Activated gamma-delta T cell (primary cell): ENCODE measurements at regions not wholly inside any gene's neighbourhood (a gene's known extent, or its start where the extent isn't known, plus 50 kb on each side); places are given as distances from the start of the nearest gene placed in this dataset.
"Not testable (repeated sequence)": the region's sequence is repeated elsewhere in the genome, so short reads cannot be mapped to it uniquely, and the experiment has no call there.

Experiments
- DNase-seq: peaks from one replicate; lab custom pipeline; 2025; lab: John Stamatoyannopoulos, UW

- DNase-seq: no peak
Measured at GRCh38 chr3:18189282-18190050, 235.7 kb downstream of the SATB1 start.

GRCh38 chr3:18188491-18188890, 236.6 kb downstream of the SATB1 start:
- no peak for DNase-seq

DNA sequence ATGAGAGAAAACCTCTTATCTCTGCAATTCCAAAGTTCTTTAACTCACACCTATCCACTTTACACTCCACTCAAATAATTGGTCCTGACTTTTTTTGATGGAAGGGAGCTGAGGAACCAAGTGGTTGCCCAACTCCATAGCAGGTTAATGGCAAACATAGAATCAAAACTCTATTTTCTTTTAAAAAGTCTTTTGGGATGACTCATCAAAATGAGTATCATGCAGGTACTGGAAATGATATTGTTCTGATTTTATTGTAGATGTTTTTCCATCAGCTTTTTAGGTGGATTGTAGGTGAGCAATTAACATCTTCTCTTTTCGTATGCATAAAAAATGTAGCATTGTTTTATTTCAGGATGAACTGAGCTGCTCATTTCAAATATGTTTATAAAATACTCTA, 239.5 kb downstream of the SATB1 start:
- DNase-seq: no peak

DNA sequence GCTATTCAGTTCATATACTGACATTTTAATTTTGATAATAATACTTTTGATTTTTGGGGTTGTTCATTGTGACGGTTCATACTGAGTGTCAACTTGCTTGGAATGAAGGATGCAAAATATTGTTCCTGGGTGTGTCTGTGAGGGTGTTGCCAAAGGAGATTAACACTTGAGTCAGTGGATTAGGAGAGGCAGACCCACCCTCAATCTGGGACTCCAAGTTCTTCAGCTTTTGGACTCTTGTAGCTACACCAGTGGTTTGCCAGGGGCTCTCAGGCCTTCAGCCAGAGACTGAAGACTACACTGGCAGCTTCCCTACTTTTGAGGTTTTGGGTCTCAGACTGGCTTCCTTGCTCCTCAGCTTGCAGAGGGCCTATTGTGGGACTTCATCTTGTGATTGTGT, 242.2 kb downstream of the SATB1 start:
- DNase-seq: not testable (repeated sequence)

DNA sequence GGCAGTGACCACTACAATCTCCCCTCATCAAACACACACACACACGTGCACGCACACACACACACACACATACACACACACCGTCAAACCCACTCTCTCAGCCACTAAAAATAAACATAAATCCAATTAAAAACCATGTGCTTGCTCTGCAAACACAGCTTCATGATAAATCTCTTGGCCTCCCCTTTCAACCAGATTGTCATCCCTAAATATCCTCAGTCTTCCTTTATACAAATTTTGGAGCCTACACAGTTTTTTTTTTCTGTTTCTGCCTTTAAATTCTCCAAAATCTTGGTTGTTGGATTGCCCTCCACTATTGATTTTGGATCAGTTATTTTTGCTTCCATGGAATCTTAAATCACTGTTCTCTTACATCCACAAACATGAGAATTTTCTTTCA, 245.6 kb downstream of the SATB1 start:
- DNase-seq: no peak

DNA sequence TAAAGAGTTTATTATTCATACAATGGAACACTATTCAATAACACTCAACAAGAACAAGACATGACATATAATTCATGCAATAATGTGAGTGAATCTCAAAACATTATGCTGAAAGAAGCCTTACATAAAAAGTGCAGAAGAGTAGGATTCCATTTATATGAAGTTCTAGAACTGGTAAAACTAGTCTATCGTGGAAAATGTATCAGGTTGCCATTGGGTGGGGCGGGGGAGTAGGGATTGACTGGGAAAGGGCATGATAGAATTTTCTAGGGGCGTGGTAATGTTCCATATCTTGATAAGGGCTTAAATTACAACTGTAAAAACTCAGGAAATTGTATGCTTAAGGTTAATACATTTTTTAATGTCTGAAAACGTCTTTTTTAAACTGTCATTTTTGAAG, 247.9 kb downstream of the SATB1 start:
- no peak for DNase-seq

- DNase-seq: not testable (repeated sequence)
Measured at GRCh38 chr3:18173891-18174290, 251.2 kb downstream of the SATB1 start.

- DNase-seq: no peak
Measured at GRCh38 chr3:18159681-18160080, 265.5 kb downstream of the SATB1 start.

DNA sequence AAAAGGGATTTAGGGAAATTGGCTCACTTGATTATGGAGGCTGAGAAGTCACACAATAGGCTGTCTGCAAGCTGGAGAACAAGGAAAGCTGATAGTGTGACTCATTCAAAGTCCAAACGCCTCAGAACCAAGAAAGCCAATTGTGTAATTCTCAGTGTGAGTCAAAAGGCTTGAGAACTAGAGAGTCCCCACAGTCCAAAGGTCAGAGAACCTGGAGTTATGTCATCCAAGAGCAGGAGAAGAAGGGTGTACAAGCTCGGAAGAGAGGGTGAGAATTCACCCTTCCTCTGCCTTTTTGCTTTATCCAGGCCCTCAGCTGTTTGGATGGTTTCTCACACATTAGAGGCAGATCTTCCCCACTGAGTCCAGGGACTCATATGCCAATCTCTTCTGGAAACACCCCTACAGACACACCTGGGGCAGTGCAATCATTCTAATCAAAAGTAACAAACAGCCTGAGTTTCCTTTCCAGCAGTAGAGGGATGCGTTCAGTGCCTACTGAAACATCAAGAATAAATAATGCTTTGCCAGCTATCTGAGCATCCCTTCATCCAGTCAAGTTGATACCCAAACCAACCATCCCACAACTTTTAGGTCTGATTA, 271.5 kb downstream of the SATB1 start:
- no peak for DNase-seq

GRCh38 chr3:18151199-18151598, 273.9 kb downstream of the SATB1 start:
- DNase-seq: no peak

DNA sequence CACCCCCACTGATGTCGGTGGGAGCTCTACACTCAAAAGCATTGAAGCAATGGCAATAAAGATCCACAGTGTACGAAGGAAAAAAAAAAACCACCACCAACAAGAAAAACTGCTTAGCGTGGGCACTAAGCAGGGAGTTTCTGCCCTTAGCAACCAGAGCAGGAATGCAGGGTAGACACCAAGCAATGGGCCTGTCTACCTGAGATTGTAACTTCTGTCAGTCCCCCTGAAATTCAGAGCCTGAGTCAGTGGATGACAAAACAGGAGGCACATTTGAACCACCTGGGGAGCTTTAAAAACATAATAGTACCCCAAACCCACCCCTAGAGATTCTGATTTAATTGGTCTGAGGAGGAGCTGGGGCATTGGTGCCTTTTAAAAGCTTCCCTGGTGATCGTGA, 275.2 kb downstream of the SATB1 start:
- DNase-seq: no peak

DNA sequence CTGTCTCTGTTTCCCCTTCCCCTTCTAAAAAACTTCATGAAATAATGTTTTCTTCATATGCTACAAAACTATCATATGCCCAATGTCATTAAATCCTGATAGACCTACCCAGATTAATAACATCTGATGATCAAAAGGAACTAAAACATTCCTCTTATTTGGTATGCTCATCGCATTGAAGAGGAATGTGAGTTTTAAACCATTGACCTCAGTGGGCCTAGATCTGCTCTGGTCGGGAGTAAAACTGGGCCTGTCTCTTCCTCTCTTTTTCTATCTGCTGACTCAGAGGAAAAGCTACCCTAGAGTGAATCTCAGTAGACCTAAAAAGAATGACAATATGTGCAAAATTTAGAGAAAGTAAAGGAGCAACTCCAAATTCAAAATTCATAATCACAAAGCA, 275.8 kb downstream of the SATB1 start:
- DNase-seq: no peak

DNA sequence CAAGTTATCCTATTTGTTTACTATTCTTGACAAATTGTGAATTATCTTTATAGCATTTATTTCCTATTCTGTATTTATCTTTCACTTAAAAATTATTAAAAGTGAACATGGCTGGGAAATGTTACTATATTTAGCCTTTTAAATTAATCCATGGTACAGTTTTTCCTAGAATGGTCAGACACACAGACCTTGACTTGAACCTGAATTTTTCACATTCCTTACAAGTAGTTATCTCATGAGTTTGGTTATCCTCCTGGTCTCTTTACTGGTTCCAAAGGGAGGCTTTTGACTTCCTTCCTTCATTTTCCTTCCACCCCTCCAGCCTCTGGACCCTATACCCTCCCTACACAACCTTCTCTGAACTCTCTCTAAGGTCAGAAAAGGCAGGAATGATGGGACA, 280.6 kb downstream of the SATB1 start:
- DNase-seq: no peak

DNA sequence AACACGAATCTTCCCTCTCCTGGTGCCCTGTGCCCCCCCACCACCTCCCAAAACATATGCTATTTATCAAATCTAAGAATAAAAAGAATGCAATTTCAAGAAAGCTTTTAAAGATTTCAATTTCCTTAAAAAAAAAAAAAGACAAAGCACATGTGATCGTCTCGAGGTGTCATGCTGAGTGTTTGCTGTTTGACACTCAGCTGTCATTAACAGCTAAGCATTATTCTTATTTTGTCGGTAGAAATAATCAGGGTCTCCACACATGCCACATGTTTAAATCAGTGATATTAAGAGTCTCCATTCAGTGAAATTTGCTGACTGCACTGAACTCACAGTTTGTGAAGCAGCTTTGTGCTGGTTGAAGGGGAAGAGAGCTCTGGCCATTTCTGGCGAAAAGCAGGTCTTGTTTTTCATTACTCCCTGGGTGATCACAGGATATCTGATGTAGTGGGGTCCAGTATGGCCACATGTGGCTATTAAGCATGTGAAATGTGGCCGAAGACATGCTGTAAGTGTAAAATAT, 281.8 kb downstream of the SATB1 start:
- no peak for DNase-seq

- DNase-seq: no peak
Measured at GRCh38 chr3:18137958-18138357, 287.2 kb downstream of the SATB1 start.

DNA sequence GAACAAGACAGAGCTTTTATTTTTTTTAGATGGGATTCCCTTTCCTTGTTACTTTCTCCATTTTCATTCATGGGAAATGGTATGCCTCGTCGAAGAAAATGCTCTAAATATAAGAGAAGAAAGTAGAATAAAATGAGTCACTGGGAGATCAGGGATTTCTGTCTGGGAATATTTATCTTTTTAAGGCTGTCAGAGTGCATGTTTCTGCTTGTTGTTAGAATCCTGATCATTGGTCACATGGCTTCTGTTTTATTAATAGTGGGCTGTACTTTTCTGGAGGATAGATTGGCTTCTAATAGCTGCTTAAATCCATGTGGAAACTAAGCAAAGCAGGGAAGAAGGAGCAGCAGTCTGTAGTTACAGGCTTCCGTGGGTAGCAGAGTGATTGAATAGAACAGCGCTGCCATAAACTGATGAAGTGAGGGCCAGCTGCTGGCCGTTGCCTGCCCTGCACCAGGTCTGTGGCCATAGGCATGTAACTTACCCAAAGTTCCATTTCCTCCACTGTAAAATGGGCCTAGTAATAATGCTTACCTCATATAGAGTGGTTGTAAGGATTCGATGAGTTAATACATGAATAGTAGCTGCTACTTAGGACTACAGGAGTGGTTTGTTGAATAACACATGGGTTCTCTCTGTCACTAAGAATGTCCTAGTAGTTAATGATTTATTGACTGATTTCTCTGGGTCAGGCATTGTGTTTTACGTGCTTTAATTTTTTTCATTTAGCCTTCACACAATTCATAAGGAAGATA, 289.9 kb downstream of the SATB1 start:
- no peak for DNase-seq

DNA sequence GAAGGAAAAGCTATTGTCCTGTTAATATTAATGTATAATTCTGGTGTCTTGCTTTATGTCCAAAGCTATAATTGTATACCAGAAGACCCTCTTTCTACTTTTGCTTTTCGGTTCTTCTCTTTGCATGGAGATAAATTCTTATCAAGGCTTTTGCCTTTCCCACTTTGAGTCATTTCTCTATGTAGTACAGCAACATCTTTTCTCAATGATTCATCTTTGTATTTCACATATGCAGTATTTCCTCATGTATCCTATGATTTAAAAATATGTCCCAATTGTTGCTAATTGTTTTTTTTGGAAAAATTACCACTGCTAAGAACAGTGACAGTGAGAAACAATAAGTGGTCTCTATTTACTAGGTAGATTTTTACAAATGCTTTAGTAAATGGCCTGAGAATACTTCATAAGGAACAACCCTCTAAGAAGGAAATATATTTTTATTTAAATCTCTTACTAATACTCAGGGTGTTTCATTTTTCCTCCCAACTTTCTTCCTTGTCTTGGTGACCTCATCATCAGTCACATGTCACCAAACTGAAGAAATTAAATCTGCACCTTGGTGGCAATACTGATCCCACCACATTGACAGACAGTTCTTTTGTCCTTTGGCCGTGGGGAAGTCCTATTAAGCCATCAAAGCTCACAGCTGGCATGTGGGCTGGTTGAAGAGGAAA, 290.6 kb downstream of the SATB1 start:
- DNase-seq: no peak

DNA sequence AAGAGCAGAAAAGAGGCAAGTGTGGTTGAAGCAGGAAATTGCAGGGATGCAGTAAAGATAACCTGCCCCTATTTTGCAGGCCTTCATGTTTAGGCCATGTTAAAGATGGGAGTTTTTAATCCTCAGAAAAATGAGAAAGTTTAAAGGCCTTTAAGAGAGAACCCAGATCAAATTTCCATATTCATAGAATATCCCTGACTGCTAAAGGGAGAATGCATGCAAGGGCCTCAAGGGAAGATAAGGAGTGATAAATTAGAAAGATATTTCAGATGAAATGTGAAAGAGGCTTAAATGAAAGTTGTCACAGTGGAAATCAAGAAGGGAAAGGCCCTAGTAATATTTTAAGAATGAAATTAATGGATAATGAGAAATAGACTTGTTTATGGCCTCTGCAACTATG, 292.1 kb downstream of the SATB1 start:
- DNase-seq: no peak

GRCh38 chr3:18127859-18128681, 297.1 kb downstream of the SATB1 start:
- DNase-seq: no peak

DNA sequence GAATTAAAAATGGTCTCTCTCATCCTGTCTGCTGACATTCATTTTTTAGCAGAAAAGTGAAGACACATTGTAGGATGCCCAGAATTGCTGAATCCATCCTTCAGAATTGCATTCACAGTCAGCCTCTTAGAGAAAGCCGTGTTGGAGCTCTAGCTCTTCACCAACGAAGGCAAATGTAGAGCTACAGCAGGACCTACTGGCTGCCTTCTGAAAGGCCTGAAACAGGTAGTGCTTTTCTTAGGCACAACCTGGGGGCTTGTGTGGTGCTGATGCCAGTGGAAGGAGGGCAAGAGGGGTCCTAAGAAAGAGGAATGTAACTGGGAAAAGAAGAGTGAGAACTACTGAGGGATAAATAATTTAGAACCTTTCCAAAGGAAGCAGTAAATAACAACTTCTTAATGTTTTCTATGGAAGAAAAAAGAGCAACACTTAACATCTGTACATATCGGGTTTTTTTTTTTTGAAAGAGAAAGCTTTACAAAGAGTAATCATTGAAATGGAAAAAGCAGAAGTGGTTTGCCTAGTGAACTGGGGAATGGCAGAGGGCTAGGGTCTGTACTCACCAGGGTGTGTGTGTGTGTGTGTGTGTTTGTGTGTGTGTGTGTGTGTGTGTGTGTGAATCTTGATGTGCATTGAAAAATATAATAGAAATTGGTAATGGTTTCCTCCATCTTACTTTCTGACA, 297.8 kb downstream of the SATB1 start:
- no peak for DNase-seq

DNA sequence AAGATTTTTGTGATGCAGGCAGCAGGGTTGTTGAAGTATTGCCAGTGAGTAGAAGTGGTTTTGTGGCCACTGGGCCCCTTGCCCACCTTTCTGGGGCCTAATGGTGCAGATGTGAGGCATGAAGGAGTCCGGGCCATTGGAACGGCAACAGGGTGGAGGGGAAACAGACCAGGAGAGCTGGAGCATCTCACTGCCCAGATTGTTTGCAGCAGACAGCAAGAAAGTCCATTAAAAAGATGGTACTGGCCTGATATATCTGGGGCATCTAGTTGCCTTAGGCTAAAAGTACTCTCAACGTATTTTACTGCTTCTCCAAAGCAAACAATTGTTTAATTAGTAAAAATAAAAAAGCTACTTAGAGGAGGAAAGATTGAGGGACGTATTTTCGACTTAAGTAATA, 298.4 kb downstream of the SATB1 start:
- DNase-seq: no peak
